HepG2 (cell line): ENCODE measurements at regions not wholly inside any gene's neighbourhood (a gene's known extent, or its start where the extent isn't known, plus 50 kb on each side); places are given as distances from the start of the nearest gene placed in this dataset.

Experiments used
- ATAC-seq: fragments of 200-7000 bp; cut with Tn5 transposase; 3 replicates; pipeline ENCODE4 v1.9.1; 2020; ENCODE audit warnings: mild to moderate bottlenecking, moderate library complexity
- BruUV-seq: library from RNA; stranded (reverse); fragments of 400-500 nt; replicated peaks from 2 replicates; lab custom pipeline; 2021; lab: Mats Ljungman, UMichigan
- CTCF ChIA-PET: fragments of 300-600 bp; formaldehyde crosslinking; extraction: SDS; loops from one replicate; lab custom pipeline; 2021; ENCODE audit warnings: low total read pairs, inconsistent platforms, low intra/inter-chr PET ratio; lab: Yijun Ruan, JAX
- POLR2A ChIA-PET: fragments of 350-600 bp; sonication (Branson Sonifier 250); formaldehyde crosslinking; loops from one replicate; lab custom pipeline; 2020; ENCODE audit warnings: antibody characterized with exemption, inconsistent platforms; lab: Yijun Ruan, JAX
- DNase-seq: peaks from one replicate; pipeline ENCODE4 v3.0.0-alpha.2; 2015; ENCODE audit warnings: low spot score
- FAIRE-seq: peaks from 3 replicates; lab custom pipeline; 2011; peaks lifted over from hg19 to GRCh38; lab: Jason Lieb, UNC
- H2AFZ ChIP-seq: one replicate; pipeline ENCODE4 v1.6.1; 2011; ENCODE audit warnings: low read length, inconsistent platforms
- H3K27ac ChIP-seq: fragments of 300-600 bp; 3 replicates; pipeline ENCODE4 v1.8.0; 2011; ENCODE audit warnings: mixed run types, mild to moderate bottlenecking, mixed read lengths, low read length, inconsistent platforms; ENCODE audit not compliant: insufficient read depth; ENCODE audit errors: extremely low read length
- H3K27me3 ChIP-seq, 2 experiments: fragments of 200-600 bp in 1 of 2; 2 replicates in 1 of 2; 3 replicates in 1 of 2; pipeline versions ENCODE4 v1.6.0 to v1.8.0; 2011; ENCODE audit warnings: low read length in 2 of 2, mild to moderate bottlenecking in 2 of 2, moderate library complexity in 2 of 2, inconsistent platforms in 1 of 2; ENCODE audit not compliant: insufficient read depth in 2 of 2, control insufficient read depth in 1 of 2
- H3K36me3 ChIP-seq, 2 experiments: fragments of 200-600 bp in 1 of 2; replicated peaks in 1 of 2; 2 replicates in 1 of 2; 3 replicates in 1 of 2; pipeline versions ENCODE4 v1.5.1 to v1.8.0; 2011; ENCODE audit warnings: low read length in 2 of 2, inconsistent platforms in 1 of 2; ENCODE audit not compliant: insufficient read depth in 2 of 2, control insufficient read depth in 1 of 2
- H3K4me1 ChIP-seq: 2 replicates; pipeline ENCODE4 v1.5.1; 2012; ENCODE audit warnings: low read length, inconsistent platforms; ENCODE audit not compliant: insufficient read depth
- H3K4me2 ChIP-seq: 2 replicates; pipeline ENCODE4 v1.6.0; 2011; ENCODE audit warnings: low read depth, low read length, inconsistent platforms
- H3K4me3 ChIP-seq, 3 experiments: fragments of 200-600 bp in 1 of 3; sonication (generic), shearing (Covaris generic) in 1 of 3; replicated peaks in 1 of 3; 2 replicates each; pipeline ENCODE4 v1.5.1; 2011 to 2016; ENCODE audit warnings: low read length in 3 of 3, inconsistent platforms in 2 of 3, low read depth in 2 of 3, mild to moderate bottlenecking in 2 of 3, control low read depth in 1 of 3, mixed read lengths in 1 of 3; ENCODE audit not compliant: insufficient read depth in 1 of 3
- H3K79me2 ChIP-seq: one replicate; pipeline ENCODE4 v1.6.1; 2011; ENCODE audit warnings: low read length, inconsistent platforms; ENCODE audit not compliant: insufficient read depth
- H3K9ac ChIP-seq: 2 replicates; pipeline ENCODE4 v1.6.0; 2011; ENCODE audit warnings: mild to moderate bottlenecking, low read depth, low read length, inconsistent platforms; ENCODE audit not compliant: insufficient read depth
- H3K9me3 ChIP-seq: 2 replicates; pipeline ENCODE4 v1.5.1; 2012; ENCODE audit warnings: mild to moderate bottlenecking, low read length
- H4K20me1 ChIP-seq: 2 replicates; pipeline ENCODE4 v1.6.0; 2011; ENCODE audit warnings: inconsistent platforms, mild to moderate bottlenecking, low read length, moderate library complexity; ENCODE audit not compliant: insufficient read depth
- CCAR2 ChIP-seq: fragments of 200-400 bp; formaldehyde crosslinking; optimal IDR thresholded peaks from 2 replicates; pipeline ENCODE3; 2018; ENCODE audit warnings: low read depth, mild to moderate bottlenecking, low read length, moderate library complexity
- FOXK1 ChIP-seq: sonication (generic); formaldehyde crosslinking; IDR thresholded peaks from 2 replicates; pipeline ENCODE4 v1.4.0; 2020; ENCODE audit warnings: low read depth, missing genetic modification reagents, borderline replicate concordance
- KLF16 ChIP-seq, 2 experiments: sonication (generic) in 1 of 2; formaldehyde crosslinking in 1 of 2; IDR thresholded peaks; 2 replicates each; pipeline versions ENCODE4 v1.6.1 to v1.8.0; 2016 to 2023; ENCODE audit warnings: missing genetic modification reagents in 2 of 2, missing compliant biosample characterization in 1 of 2
- KMT2A ChIP-seq: sonication (generic); formaldehyde crosslinking; IDR thresholded peaks from 2 replicates; pipeline ENCODE4 v1.4.0; 2020; ENCODE audit warnings: missing genetic modification reagents
- MBNL3 ChIP-seq: fragments of 250-450 bp; sonication (Bioruptor Pico); conservative IDR thresholded peaks from 2 replicates; pipeline ENCODE4 v1.8.0; 2022; ENCODE audit warnings: mild to moderate bottlenecking, inconsistent platforms
- SIN3B ChIP-seq: fragments of 150-350 bp; IDR thresholded peaks from 2 replicates; pipeline ENCODE4 v1.6.1; 2014; ENCODE audit warnings: low read length
- SMC3 ChIP-seq: IDR thresholded peaks from 2 replicates; pipeline ENCODE4 v1.6.1; 2011; ENCODE audit warnings: low read length, improper control_type of control experiment
- ZBTB42 ChIP-seq: sonication (generic); formaldehyde crosslinking; IDR thresholded peaks from 2 replicates; pipeline ENCODE4 v1.5.0; 2020; ENCODE audit warnings: mild to moderate bottlenecking, missing genetic modification reagents
- WGBS: methylation state at CpG from one replicate; pipeline ENCODE4 v1.1.6; 2017; ENCODE audit warnings: low lambda C conversion rate; 5-methylcytosine and 5-hydroxymethylcytosine counted together
- in situ Hi-C: cut with HindIII; loops from 2 replicates; pipeline ENCODE4 v1.10.0; 2017; ENCODE audit warnings: low pct_unique_long_range_greater_than_20kb; ENCODE audit not compliant: extremely low pct_ligation_motif_present
- intact Hi-C: fragments of 100-400 bp; cut with micrococcal nuclease; formaldehyde crosslinking; loops from one replicate; pipeline ENCODE4 v1.10.0; 2022; ENCODE audit not compliant: unreplicated experiment
- TF ChIP-seq, protein P1 (sequence below): sonication (generic); formaldehyde crosslinking; IDR thresholded peaks from 2 replicates; pipeline ENCODE4 v1.4.0; 2020; ENCODE audit warnings: missing genetic modification reagents
- TF ChIP-seq, protein P2 (sequence below): sonication (generic); formaldehyde crosslinking; IDR thresholded peaks from 2 replicates; pipeline ENCODE4 v1.5.1; 2020; ENCODE audit warnings: mild to moderate bottlenecking, missing genetic modification reagents, borderline replicate concordance
- TF ChIP-seq, protein P3 (sequence below): sonication (generic); formaldehyde crosslinking; IDR thresholded peaks from 2 replicates; pipeline ENCODE4 v1.4.0; 2020; ENCODE audit warnings: missing genetic modification reagents
- TF ChIP-seq, protein P4 (sequence below): conservative IDR thresholded peaks from 2 replicates; pipeline ENCODE4 v1.6.1; 2018; ENCODE audit warnings: missing genetic modification reagents

DNA sequence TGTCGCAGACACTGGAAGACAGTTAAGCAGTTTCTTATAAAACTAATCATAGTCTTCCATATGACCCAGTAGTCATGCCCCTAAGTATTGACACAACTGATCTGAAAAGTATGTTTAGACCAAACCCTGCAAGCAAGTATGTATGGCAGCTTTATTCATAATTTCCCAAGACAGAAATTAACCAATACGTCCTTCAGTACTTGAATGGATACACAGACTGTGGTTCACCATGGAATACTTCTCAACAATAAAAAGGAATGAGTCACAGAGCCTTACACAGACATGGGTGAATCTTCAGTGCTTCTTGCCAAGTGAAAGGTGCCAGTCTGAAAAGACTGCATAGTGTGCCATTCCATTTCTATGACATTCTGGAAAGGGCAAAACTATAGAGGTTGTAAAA, 50.2 kb upstream of the AKR1E2 start:
- Histone ChIP-seq H2AFZ (no peak overlapping the region), H3K4me1 (peaks cover 12% of the 10 kb centered on the region), H3K36me3 (no peaks in the 10 kb centered on the region), H3K27me3 (peaks cover 0 to 5% of the 10 kb centered on the region in 2 experiments; a peak in 1 of 5 replicates), H3K4me2 (no peak overlapping the region), H4K20me1 (no peaks in the 10 kb centered on the region), H3K9ac (no peak overlapping the region), H3K4me3 (no peak overlapping the region), H3K27ac (no peak overlapping the region), H3K9me3 (no peaks in the 10 kb centered on the region), H3K79me2 (no peaks in the 10 kb centered on the region)
- ChIA-PET POLR2A (no interaction called here), CTCF (no interaction called here)
- ATAC-seq (no peak), FAIRE-seq (no peak), DNase-seq (no peak)
- intact Hi-C loops = no loop called here
- in situ Hi-C loops = no loop called here
- WGBS = 22% methylated on average over 2 of the region's 2 CpGs
- no TSS peak for BruUV-seq
- TF ChIP-seq SIN3B = no peak
- TF ChIP-seq SMC3 = no peak
- TF ChIP-seq CCAR2 = no peak
- no peak for TF ChIP-seq ZBTB42 (CRISPR knock-in tag)
- TF ChIP-seq, protein P1, sequence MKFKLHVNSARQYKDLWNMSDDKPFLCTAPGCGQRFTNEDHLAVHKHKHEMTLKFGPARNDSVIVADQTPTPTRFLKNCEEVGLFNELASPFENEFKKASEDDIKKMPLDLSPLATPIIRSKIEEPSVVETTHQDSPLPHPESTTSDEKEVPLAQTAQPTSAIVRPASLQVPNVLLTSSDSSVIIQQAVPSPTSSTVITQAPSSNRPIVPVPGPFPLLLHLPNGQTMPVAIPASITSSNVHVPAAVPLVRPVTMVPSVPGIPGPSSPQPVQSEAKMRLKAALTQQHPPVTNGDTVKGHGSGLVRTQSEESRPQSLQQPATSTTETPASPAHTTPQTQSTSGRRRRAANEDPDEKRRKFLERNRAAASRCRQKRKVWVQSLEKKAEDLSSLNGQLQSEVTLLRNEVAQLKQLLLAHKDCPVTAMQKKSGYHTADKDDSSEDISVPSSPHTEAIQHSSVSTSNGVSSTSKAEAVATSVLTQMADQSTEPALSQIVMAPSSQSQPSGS = no peak
- TF ChIP-seq, protein P2, sequence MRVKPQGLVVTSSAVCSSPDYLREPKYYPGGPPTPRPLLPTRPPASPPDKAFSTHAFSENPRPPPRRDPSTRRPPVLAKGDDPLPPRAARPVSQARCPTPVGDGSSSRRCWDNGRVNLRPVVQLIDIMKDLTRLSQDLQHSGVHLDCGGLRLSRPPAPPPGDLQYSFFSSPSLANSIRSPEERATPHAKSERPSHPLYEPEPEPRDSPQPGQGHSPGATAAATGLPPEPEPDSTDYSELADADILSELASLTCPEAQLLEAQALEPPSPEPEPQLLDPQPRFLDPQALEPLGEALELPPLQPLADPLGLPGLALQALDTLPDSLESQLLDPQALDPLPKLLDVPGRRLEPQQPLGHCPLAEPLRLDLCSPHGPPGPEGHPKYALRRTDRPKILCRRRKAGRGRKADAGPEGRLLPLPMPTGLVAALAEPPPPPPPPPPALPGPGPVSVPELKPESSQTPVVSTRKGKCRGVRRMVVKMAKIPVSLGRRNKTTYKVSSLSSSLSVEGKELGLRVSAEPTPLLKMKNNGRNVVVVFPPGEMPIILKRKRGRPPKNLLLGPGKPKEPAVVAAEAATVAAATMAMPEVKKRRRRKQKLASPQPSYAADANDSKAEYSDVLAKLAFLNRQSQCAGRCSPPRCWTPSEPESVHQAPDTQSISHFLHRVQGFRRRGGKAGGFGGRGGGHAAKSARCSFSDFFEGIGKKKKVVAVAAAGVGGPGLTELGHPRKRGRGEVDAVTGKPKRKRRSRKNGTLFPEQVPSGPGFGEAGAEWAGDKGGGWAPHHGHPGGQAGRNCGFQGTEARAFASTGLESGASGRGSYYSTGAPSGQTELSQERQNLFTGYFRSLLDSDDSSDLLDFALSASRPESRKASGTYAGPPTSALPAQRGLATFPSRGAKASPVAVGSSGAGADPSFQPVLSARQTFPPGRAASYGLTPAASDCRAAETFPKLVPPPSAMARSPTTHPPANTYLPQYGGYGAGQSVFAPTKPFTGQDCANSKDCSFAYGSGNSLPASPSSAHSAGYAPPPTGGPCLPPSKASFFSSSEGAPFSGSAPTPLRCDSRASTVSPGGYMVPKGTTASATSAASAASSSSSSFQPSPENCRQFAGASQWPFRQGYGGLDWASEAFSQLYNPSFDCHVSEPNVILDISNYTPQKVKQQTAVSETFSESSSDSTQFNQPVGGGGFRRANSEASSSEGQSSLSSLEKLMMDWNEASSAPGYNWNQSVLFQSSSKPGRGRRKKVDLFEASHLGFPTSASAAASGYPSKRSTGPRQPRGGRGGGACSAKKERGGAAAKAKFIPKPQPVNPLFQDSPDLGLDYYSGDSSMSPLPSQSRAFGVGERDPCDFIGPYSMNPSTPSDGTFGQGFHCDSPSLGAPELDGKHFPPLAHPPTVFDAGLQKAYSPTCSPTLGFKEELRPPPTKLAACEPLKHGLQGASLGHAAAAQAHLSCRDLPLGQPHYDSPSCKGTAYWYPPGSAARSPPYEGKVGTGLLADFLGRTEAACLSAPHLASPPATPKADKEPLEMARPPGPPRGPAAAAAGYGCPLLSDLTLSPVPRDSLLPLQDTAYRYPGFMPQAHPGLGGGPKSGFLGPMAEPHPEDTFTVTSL (CRISPR knock-in tag) = no peak
- TF ChIP-seq, protein P3, sequence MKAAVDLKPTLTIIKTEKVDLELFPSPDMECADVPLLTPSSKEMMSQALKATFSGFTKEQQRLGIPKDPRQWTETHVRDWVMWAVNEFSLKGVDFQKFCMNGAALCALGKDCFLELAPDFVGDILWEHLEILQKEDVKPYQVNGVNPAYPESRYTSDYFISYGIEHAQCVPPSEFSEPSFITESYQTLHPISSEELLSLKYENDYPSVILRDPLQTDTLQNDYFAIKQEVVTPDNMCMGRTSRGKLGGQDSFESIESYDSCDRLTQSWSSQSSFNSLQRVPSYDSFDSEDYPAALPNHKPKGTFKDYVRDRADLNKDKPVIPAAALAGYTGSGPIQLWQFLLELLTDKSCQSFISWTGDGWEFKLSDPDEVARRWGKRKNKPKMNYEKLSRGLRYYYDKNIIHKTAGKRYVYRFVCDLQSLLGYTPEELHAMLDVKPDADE (CRISPR knock-in tag) = no peak
- TF ChIP-seq KLF16 (CRISPR knock-in tag; IDR thresholded peaks at IDR 0.05) = no peak
- no peak for TF ChIP-seq MBNL3
- TF ChIP-seq FOXK1 (CRISPR knock-in tag) = no peak
- no peak for TF ChIP-seq KMT2A
- TF ChIP-seq, protein P4, sequence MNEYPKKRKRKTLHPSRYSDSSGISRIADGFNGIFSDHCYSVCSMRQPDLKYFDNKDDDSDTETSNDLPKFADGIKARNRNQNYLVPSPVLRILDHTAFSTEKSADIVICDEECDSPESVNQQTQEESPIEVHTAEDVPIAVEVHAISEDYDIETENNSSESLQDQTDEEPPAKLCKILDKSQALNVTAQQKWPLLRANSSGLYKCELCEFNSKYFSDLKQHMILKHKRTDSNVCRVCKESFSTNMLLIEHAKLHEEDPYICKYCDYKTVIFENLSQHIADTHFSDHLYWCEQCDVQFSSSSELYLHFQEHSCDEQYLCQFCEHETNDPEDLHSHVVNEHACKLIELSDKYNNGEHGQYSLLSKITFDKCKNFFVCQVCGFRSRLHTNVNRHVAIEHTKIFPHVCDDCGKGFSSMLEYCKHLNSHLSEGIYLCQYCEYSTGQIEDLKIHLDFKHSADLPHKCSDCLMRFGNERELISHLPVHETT (CRISPR knock-in tag) = no peak
